H1 (cell line): ENCODE measurements at regions not wholly inside any gene's neighbourhood (a gene's known extent, or its start where the extent isn't known, plus 50 kb on each side); places are given as distances from the start of the nearest gene placed in this dataset.
A peak's percentile ranks its signal among the peaks of the same experiment; 100 is the strongest.

Experiments used
- CTCF ChIA-PET: fragments of 300-600 bp; sonication (Branson Sonifier 250); formaldehyde crosslinking; loops from one replicate; lab custom pipeline; 2021; ENCODE audit not compliant: partially characterized antibody; lab: Charles Lee
- POLR2A ChIA-PET: fragments of 300-600 bp; sonication (Branson Sonifier 250); formaldehyde crosslinking; loops from one replicate; lab custom pipeline; 2021; ENCODE audit warnings: inconsistent platforms; ENCODE audit not compliant: partially characterized antibody; lab: Charles Lee
- DNase-seq, 2 experiments: peaks; one replicate each; pipeline versions ENCODE4 v3.0.0 to v3.0.0-alpha.2; 2010 to 2022; ENCODE audit warnings: low spot score in 2 of 2, low read depth in 1 of 2, mixed read lengths in 1 of 2
- FAIRE-seq: peaks from 2 replicates; lab custom pipeline; 2011; peaks lifted over from hg19 to GRCh38; lab: Jason Lieb, UNC
- H2AFZ ChIP-seq: 2 replicates; pipeline ENCODE4 v1.8.1; 2012; ENCODE audit warnings: low read length, inconsistent platforms
- H2AK5ac ChIP-seq: 2 replicates; pipeline ENCODE4 v1.6.1; 2013; ENCODE audit warnings: low read depth, low read length
- H2BK120ac ChIP-seq: replicated peaks from 2 replicates; pipeline ENCODE3; 2013; ENCODE audit warnings: low read depth, low read length, inconsistent platforms
- H2BK12ac ChIP-seq: 2 replicates; pipeline ENCODE4 v1.6.1; 2013; ENCODE audit warnings: low read depth, low read length
- H2BK15ac ChIP-seq: 2 replicates; pipeline ENCODE4 v1.6.1; 2013; ENCODE audit warnings: low read length
- H2BK20ac ChIP-seq: 2 replicates; pipeline ENCODE4 v1.6.1; 2013; ENCODE audit warnings: low read length
- H2BK5ac ChIP-seq: 2 replicates; pipeline ENCODE4 v1.6.1; 2013; ENCODE audit warnings: low read depth, low read length
- H3K14ac ChIP-seq: 2 replicates; pipeline ENCODE4 v1.6.1; 2013; ENCODE audit warnings: inconsistent platforms; ENCODE audit not compliant: insufficient read length
- H3K18ac ChIP-seq: 2 replicates; pipeline ENCODE4 v1.6.1; 2013; ENCODE audit warnings: low read length; ENCODE audit errors: extremely low read depth
- H3K23ac ChIP-seq: 2 replicates; pipeline ENCODE4 v1.6.1; 2013; ENCODE audit warnings: inconsistent platforms; ENCODE audit not compliant: insufficient read length
- H3K23me2 ChIP-seq: 2 replicates; pipeline ENCODE4 v1.6.1; 2013; ENCODE audit warnings: low read depth, low read length
- H3K27ac ChIP-seq: 2 replicates; pipeline ENCODE4 v1.6.1; 2011; ENCODE audit warnings: low read depth, low read length, inconsistent platforms
- H3K27me3 ChIP-seq, 4 experiments: replicated peaks in 1 of 4; 1 replicate in 1 of 4; 2 replicates in 3 of 4; pipeline versions ENCODE4 v1.6.1 to v1.8.1; 2011 to 2013; ENCODE audit warnings: low read length in 3 of 4, mild to moderate bottlenecking in 3 of 4, inconsistent platforms in 2 of 4, mixed read lengths in 2 of 4, moderate library complexity in 1 of 4; ENCODE audit not compliant: control insufficient read depth in 3 of 4, insufficient read depth in 3 of 4; ENCODE audit errors: extremely low read depth in 1 of 4
- H3K36me3 ChIP-seq, 4 experiments: 2 replicates each; pipeline versions ENCODE4 v1.6.1 to v1.8.1; 2011 to 2013; ENCODE audit warnings: mild to moderate bottlenecking in 4 of 4, low read length in 3 of 4, moderate library complexity in 2 of 4, control low read depth in 1 of 4, inconsistent platforms in 1 of 4; ENCODE audit not compliant: insufficient read depth in 4 of 4, control insufficient read depth in 2 of 4
- H3K4ac ChIP-seq: replicated peaks from 2 replicates; pipeline ENCODE3; 2013; ENCODE audit warnings: low read length, low read depth, mixed read lengths, inconsistent platforms; ENCODE audit not compliant: insufficient read length
- H3K4me1 ChIP-seq, 4 experiments: replicated peaks in 1 of 4; 1 replicate in 1 of 4; 2 replicates in 3 of 4; pipeline versions ENCODE4 v1.6.1 to v1.8.1; 2011 to 2013; ENCODE audit warnings: low read length in 3 of 4, inconsistent platforms in 2 of 4, mixed read lengths in 1 of 4; ENCODE audit not compliant: insufficient read depth in 4 of 4, control insufficient read depth in 3 of 4
- H3K4me2 ChIP-seq, 2 experiments: 2 replicates each; pipeline versions ENCODE4 v1.6.1 to v1.8.1; 2011 to 2013; ENCODE audit warnings: low read depth in 2 of 2, low read length in 2 of 2, control low read depth in 1 of 2, inconsistent platforms in 1 of 2, mild to moderate bottlenecking in 1 of 2; ENCODE audit not compliant: insufficient read depth in 1 of 2
- H3K4me3 ChIP-seq, 4 experiments: fragments of 200-600, 300-600 bp in 1 of 4; sonication (generic), shearing (Covaris generic), sonication (Bioruptor Twin) in 1 of 4; 2 replicates each; pipeline versions ENCODE4 v1.5.1 to v1.8.1; 2011 to 2016; ENCODE audit warnings: low read length in 4 of 4, low read depth in 3 of 4, control low read depth in 2 of 4, inconsistent platforms in 2 of 4, mild to moderate bottlenecking in 2 of 4, mixed read lengths in 1 of 4, moderate library complexity in 1 of 4; ENCODE audit not compliant: insufficient read depth in 2 of 4; ENCODE audit errors: extremely low read depth in 1 of 4
- H3K56ac ChIP-seq: replicated peaks from 2 replicates; pipeline ENCODE3; 2013; ENCODE audit warnings: low read depth, mild to moderate bottlenecking, mixed read lengths, low read length, inconsistent platforms; ENCODE audit not compliant: insufficient read length
- H3K79me1 ChIP-seq: 2 replicates; pipeline ENCODE4 v1.6.1; 2013; ENCODE audit warnings: low read depth, low read length, control low read depth
- H3K79me2 ChIP-seq, 2 experiments: 2 replicates each; pipeline versions ENCODE4 v1.6.1 to v1.8.1; 2012 to 2013; ENCODE audit warnings: low read length in 2 of 2, mild to moderate bottlenecking in 2 of 2, inconsistent platforms in 1 of 2; ENCODE audit not compliant: insufficient read depth in 2 of 2, control insufficient read depth in 1 of 2
- H3K9ac ChIP-seq, 4 experiments: replicated peaks in 1 of 4; 1 replicate in 1 of 4; 2 replicates in 3 of 4; pipeline versions ENCODE4 v1.6.1 to v1.8.1; 2011 to 2013; ENCODE audit warnings: low read depth in 3 of 4, low read length in 3 of 4, control low read depth in 2 of 4, mild to moderate bottlenecking in 2 of 4, moderate library complexity in 2 of 4, inconsistent platforms in 1 of 4; ENCODE audit errors: extremely low read depth in 1 of 4
- H3K9me3 ChIP-seq, 2 experiments: 2 replicates each; pipeline versions ENCODE4 v1.6.1 to v1.8.1; 2012 to 2013; ENCODE audit warnings: mild to moderate bottlenecking in 2 of 2, moderate library complexity in 2 of 2, control low read depth in 1 of 2, inconsistent platforms in 1 of 2, low read depth in 1 of 2, low read length in 1 of 2, mixed read lengths in 1 of 2; ENCODE audit not compliant: insufficient read depth in 2 of 2
- H4K20me1 ChIP-seq, 2 experiments: replicated peaks in 1 of 2; 2 replicates each; pipeline versions ENCODE3 to v1.8.1; 2011 to 2013; ENCODE audit warnings: inconsistent platforms in 2 of 2, low read length in 2 of 2, mild to moderate bottlenecking in 1 of 2; ENCODE audit not compliant: insufficient read depth in 2 of 2, control insufficient read depth in 1 of 2
- H4K5ac ChIP-seq: 2 replicates; pipeline ENCODE4 v1.6.1; 2013; ENCODE audit warnings: low read length, low read depth, mixed read lengths, inconsistent platforms; ENCODE audit not compliant: insufficient read length
- H4K8ac ChIP-seq: 2 replicates; pipeline ENCODE4 v1.8.0; 2013; ENCODE audit warnings: mild to moderate bottlenecking, moderate library complexity, low read length, inconsistent platforms; ENCODE audit not compliant: insufficient read depth; ENCODE audit errors: extremely low read depth
- H4K91ac ChIP-seq: replicated peaks from 2 replicates; pipeline ENCODE3; 2013; ENCODE audit warnings: low read length, mixed read lengths, inconsistent platforms; ENCODE audit not compliant: insufficient read length
- CHD1 ChIP-seq: IDR thresholded peaks from 2 replicates; pipeline ENCODE4 v1.6.1; 2012; ENCODE audit warnings: low read depth, low read length, improper control_type of control experiment
- CTBP2 ChIP-seq: IDR thresholded peaks from 2 replicates; pipeline ENCODE4 v1.7.0; 2011; ENCODE audit warnings: borderline replicate concordance, mild to moderate bottlenecking, moderate library complexity, mixed read lengths, low read length; ENCODE audit not compliant: insufficient read depth, insufficient read length
- RFX5 ChIP-seq: IDR thresholded peaks from 2 replicates; pipeline ENCODE4 v1.6.1; 2011; ENCODE audit warnings: low read depth, low read length, improper control_type of control experiment, borderline replicate concordance
- SIN3A ChIP-seq, 2 experiments: IDR thresholded peaks in 1 of 2; conservative IDR thresholded peaks in 1 of 2; 2 replicates each; pipeline ENCODE4 v1.6.1; 2011 to 2012; ENCODE audit warnings: low read length in 2 of 2, improper control_type of control experiment in 1 of 2, low read depth in 1 of 2, mild to moderate bottlenecking in 1 of 2
- WGBS, 2 experiments: shearing (Covaris generic) in 1 of 2; methylation state at CpG; one replicate each; pipeline versions ENCODE4 v1.1.6 to v1.1.7; 2013 to 2015; ENCODE audit warnings: low lambda C conversion rate in 2 of 2, mixed read lengths in 2 of 2, inconsistent platforms in 1 of 2, low coverage in 1 of 2, missing lambda C conversion rate in 1 of 2; ENCODE audit not compliant: insufficient replicate concordance in 2 of 2, insufficient coverage in 1 of 2, insufficient read length in 1 of 2; ENCODE audit errors: extremely low coverage in 1 of 2, missing lambda C conversion rate in 1 of 2; 5-methylcytosine and 5-hydroxymethylcytosine counted together

- H3K18ac ChIP-seq: no peak overlapping the region; the same call in 1 of the 2 replicates
- H3K27me3 ChIP-seq: no peaks in the 10 kb centered on the region; a peak in 1 of 7 replicates
- no peak overlapping the region for H3K23ac ChIP-seq
- H3K9ac ChIP-seq: no peak overlapping the region
- no peak overlapping the region for H2BK120ac ChIP-seq
- no peaks in the 10 kb centered on the region for H3K79me1 ChIP-seq
- no peak overlapping the region for H2BK12ac ChIP-seq
- no peak overlapping the region for H3K4me2 ChIP-seq
- H3K36me3 ChIP-seq: no peaks in the 10 kb centered on the region
- H2AK5ac ChIP-seq: no peak overlapping the region
- H3K4me3 ChIP-seq: no peak overlapping the region
- H4K5ac ChIP-seq: no peak overlapping the region
- TF ChIP-seq RFX5 (no peak), CTBP2 (no peak), SIN3A (conservative IDR thresholded peaks at IDR 0.05 in 1 of 2, IDR thresholded peaks at IDR 0.05 in 1 of 2; ENCODE audit: low read depth in 1 of 2, low read length in 2 of 2) (no peak), CHD1 (no peak)
- no peaks in the 10 kb centered on the region for H4K20me1 ChIP-seq
- H3K56ac ChIP-seq: no peak overlapping the region
- DNase-seq (no peak), FAIRE-seq (no peak)
- H3K79me2 ChIP-seq: no peaks in the 10 kb centered on the region
- H4K8ac ChIP-seq: no peak overlapping the region
- 0 out of 7 replicates have a peak, but pooled peaks cover 0 to 2% (median 0%) of the 10 kb centered on the region in 4 experiments for H3K4me1 ChIP-seq
- H4K91ac ChIP-seq: no peak overlapping the region
- ChIA-PET POLR2A (no interaction called here), CTCF (no interaction called here)
- H3K9me3 ChIP-seq: no peaks in the 10 kb centered on the region
- no peak overlapping the region for H2BK15ac ChIP-seq
- H2BK5ac ChIP-seq: no peak overlapping the region
- H2BK20ac ChIP-seq: no peak overlapping the region
- H2AFZ ChIP-seq: peak overlapping the region; percentile 58; the same call in 1 of the 2 replicates
- H3K23me2 ChIP-seq: no peaks in the 10 kb centered on the region
- H3K27ac ChIP-seq: no peak overlapping the region
- no peak overlapping the region for H3K14ac ChIP-seq
- H3K4ac ChIP-seq: no peak overlapping the region
- 86% methylated on average over 2 of the region's 2 CpGs; no CpG with 5 or more reads in 1 of the 2 experiments for WGBS, 2 experiments
Measured at GRCh38 chr9:75448281-75448680, 360.0 kb downstream of the OSTF1 start.
